ENCODE measurements at regions not wholly inside any gene's neighbourhood (a gene's known extent, or its start where the extent isn't known, plus 50 kb on each side); places are given as distances from the start of the nearest gene placed in this dataset.

- no peak for TF ChIP-seq MLXIP (CRISPR knock-in tag; IDR thresholded peaks at IDR 0.05; ENCODE audit: borderline replicate concordance)
- TF ChIP-seq ZNF20 (CRISPR knock-in tag; IDR thresholded peaks at IDR 0.05), result no peak
- no peak for TF ChIP-seq FOXM1 (CRISPR knock-in tag; IDR thresholded peaks at IDR 0.05)
- no peak for TF ChIP-seq ZNF558 (CRISPR knock-in tag; IDR thresholded peaks at IDR 0.05; ENCODE audit: borderline replicate concordance)
- TF ChIP-seq NRL (CRISPR knock-in tag; IDR thresholded peaks at IDR 0.05; ENCODE audit: borderline replicate concordance), result no peak
- no peak for TF ChIP-seq ZBTB26 (CRISPR knock-in tag; IDR thresholded peaks at IDR 0.05; ENCODE audit: borderline replicate concordance)
- no peak for TF ChIP-seq ZNF570 (CRISPR knock-in tag; IDR thresholded peaks at IDR 0.05; ENCODE audit: borderline replicate concordance)
These were observed 522.4 kb upstream of the IGFBP7 start (continued) for GRCh38 chr4:57632564-57632963.

- no peaks in the 10 kb centered on the region for H3K9me3 ChIP-seq (ENCODE audit: low read length)
- CTCF ChIA-PET (ENCODE audit: low intra/inter-chr PET ratio, low total read pairs), result no interaction called here
- 1% methylated on average over 4 of the region's 4 CpGs for WGBS (ENCODE audit: low lambda C conversion rate)
- H2AFZ ChIP-seq (ENCODE audit: low read length), result no peak overlapping the region
- H3K4me3 ChIP-seq (replicated peaks in 1 of 3; ENCODE audit: insufficient read depth in 1 of 3, low read depth in 2 of 3, low read length in 3 of 3), result no peak overlapping the region
- intact Hi-C loops (cut with micrococcal nuclease; ENCODE audit: unreplicated experiment) (no loop called here), in situ Hi-C loops (cut with HindIII; ENCODE audit: extremely low pct_ligation_motif_present, low pct_unique_long_range_greater_than_20kb) (no loop called here)
- POLR2A ChIA-PET, result no interaction called here
- no peak overlapping the region for H3K4me2 ChIP-seq (ENCODE audit: low read depth, low read length)
- DNase-seq (ENCODE audit: low spot score) (no peak), ATAC-seq (no peak), FAIRE-seq (no peak)
- no peaks in the 10 kb centered on the region for H3K36me3 ChIP-seq (replicated peaks in 1 of 2; ENCODE audit: control insufficient read depth in 1 of 2, insufficient read depth in 2 of 2, low read length in 2 of 2)
- no peak overlapping the region for H3K27ac ChIP-seq (ENCODE audit: extremely low read length, insufficient read depth, low read length)
- no peaks in the 10 kb centered on the region for H3K79me2 ChIP-seq (ENCODE audit: insufficient read depth, low read length)
- no peaks in the 10 kb centered on the region for H4K20me1 ChIP-seq (ENCODE audit: insufficient read depth, low read length)
- H3K4me1 ChIP-seq (ENCODE audit: insufficient read depth, low read length), result no peaks in the 10 kb centered on the region
- no peaks in the 10 kb centered on the region for H3K27me3 ChIP-seq (ENCODE audit: control insufficient read depth in 1 of 2, insufficient read depth in 2 of 2, low read length in 2 of 2)
- no peak overlapping the region for H3K9ac ChIP-seq (ENCODE audit: insufficient read depth, low read depth, low read length)
- no TSS peak for BruUV-seq (replicated peaks)
- TF ChIP-seq ZMYM2 (CRISPR knock-in tag; IDR thresholded peaks at IDR 0.05) (no peak), MXD1 (CRISPR knock-in tag; IDR thresholded peaks at IDR 0.05) (no peak), DDIT3 (CRISPR knock-in tag; IDR thresholded peaks at IDR 0.05) (no peak), EED (CRISPR knock-in tag; IDR thresholded peaks at IDR 0.05) (no peak), RFXAP (CRISPR knock-in tag; IDR thresholded peaks at IDR 0.05; ENCODE audit: borderline replicate concordance) (no peak), MLX (CRISPR knock-in tag; IDR thresholded peaks at IDR 0.05) (no peak), KAT7 (CRISPR knock-in tag; IDR thresholded peaks at IDR 0.05; ENCODE audit: borderline replicate concordance) (no peak)
These were observed 521.0 kb upstream of the IGFBP7 start for GRCh38 chr4:57631147-57631546.

Data from HepG2 (cell line).